ENCODE measurements at regions not wholly inside any gene's neighbourhood (a gene's known extent, or its start where the extent isn't known, plus 50 kb on each side); places are given as distances from the start of the nearest gene placed in this dataset.

GRCh38 chr6:104305206-104305605 lies 554.5 kb downstream of the HACE1 start:
- DNase-seq: no peak

- DNase-seq: no peak
Measured at GRCh38 chr6:104301951-104302350, 557.8 kb downstream of the HACE1 start.

DNA sequence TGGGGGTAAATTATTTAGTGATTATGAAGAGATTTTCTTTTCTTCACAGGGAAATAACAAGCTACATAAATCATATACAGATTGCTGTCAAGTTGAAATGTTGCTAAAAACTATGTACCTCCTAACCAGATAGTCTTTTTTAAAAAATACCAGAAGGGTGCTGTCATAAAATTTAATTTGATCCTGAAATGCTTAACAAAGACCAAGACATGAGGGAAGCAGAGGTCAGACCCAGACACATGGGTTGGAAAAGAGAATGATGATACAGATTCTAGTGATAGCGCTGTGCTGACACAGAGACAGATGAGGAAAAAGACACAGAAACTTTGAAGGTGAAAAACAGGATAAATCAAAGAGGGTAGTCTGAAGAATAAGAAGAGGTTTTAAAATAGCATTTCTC lies 573.1 kb downstream of the HACE1 start:
- DNase-seq: no peak

- DNase-seq: no peak
Measured at GRCh38 chr6:104284872-104285271, 574.8 kb downstream of the HACE1 start.

DNA sequence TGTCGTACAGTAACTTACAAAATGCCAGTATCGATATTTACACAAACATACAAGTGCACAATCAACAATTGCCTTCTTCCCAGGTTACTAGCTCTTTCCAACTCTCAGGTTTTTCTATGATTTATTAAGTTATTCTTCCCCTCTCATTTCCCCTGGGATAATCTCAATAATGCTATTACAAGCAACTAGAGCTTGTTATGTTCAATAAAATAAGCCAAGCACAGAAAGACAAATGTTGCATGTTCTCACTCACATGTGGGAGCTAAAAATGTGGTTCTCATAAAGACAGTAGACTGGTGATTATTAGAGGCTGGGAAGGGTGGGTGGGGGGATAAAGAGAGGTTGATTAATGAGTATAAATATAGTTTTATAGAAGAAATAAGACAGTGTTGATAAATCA lies 577.1 kb downstream of the HACE1 start:
- no peak for DNase-seq

- no peak for DNase-seq
Measured at GRCh38 chr6:104281370-104281769, 578.3 kb downstream of the HACE1 start.

- DNase-seq: no peak
Measured at GRCh38 chr6:104268389-104268788, 591.3 kb downstream of the HACE1 start.

- DNase-seq: no peak
Measured at GRCh38 chr6:104266922-104267321, 592.8 kb downstream of the HACE1 start.

- no peak for DNase-seq
Measured at GRCh38 chr6:104256646-104257045, 603.1 kb downstream of the HACE1 start.

- DNase-seq: no peak
Measured at GRCh38 chr6:104253236-104253635, 606.5 kb downstream of the HACE1 start.

- no peak for DNase-seq
Measured at GRCh38 chr6:104252276-104252675, 607.4 kb downstream of the HACE1 start.

GRCh38 chr6:104251651-104252050 lies 608.1 kb downstream of the HACE1 start:
- DNase-seq: no peak

DNA sequence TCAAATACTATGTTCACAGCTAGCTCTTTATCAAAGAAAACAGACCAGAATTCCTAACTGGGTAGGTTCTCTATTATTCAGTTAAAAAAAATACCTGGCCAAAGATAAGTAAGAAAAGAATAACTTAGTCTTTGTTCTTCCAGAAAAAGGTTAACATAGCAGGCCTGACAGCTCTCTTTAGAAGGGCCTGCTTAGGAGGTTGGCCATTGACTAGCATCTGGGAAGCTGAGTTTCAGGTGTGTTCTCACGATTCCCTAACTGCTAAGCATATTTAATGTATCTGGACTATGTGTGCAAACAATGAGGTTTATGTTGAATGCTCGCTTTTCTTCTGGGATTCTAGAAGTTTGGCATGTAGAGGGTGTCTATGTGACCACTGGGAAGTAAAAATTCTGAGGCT lies 618.9 kb downstream of the HACE1 start:
- no peak for DNase-seq

- DNase-seq: no peak
Measured at GRCh38 chr6:104239971-104240370, 619.7 kb downstream of the HACE1 start.

DNA sequence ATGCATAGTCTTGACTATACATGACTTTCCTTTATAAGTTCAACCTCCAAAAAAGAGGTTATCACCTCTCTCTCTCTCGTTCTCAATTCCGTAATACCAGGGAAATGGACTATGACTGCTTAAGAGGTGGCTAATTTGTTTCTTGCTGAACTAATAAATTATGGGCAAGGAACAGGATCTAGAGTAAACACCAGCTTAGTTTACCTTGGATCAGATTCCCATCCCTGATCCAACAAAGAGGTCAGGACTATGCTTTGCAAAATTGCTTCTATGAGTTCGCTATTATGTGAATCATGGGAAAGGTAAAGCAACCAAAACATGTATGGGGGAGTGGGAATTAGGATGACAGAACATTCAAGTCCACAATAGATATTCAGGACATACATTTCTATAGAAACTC lies 630.7 kb downstream of the HACE1 start:
- DNase-seq: no peak

- no peak for DNase-seq
Measured at GRCh38 chr6:104227508-104227907, 632.2 kb downstream of the HACE1 start.

DNA sequence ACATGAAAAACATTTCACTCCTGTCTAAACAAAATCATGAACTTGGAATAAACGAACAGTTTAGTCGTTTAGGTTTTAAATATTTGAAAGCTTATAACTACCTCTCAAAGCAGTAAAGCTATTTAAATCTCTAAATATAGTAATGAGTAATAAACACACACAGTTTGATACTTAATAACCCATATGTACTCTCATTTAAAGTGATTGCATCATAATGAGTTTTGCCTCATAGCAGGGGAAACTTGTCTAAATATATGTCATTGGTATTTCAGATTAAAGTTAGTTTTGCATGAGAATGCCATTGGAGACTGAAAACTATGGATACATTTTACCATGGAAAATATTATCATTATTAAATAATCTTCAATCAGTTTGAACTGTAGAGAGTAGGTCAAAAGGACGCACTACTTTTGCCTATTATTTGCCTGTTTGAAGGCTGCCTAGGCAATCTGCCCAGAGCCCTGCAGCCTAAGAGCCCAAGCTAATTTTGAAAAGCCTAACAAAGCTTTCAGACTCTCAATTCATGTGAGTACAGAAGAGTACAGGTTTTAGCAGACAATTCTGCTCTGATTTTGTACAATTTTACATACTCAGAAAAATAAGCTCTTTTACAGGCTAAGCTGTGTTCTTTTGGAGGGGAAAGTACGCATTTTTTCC lies 632.8 kb downstream of the HACE1 start:
- DNase-seq: no peak

DNA sequence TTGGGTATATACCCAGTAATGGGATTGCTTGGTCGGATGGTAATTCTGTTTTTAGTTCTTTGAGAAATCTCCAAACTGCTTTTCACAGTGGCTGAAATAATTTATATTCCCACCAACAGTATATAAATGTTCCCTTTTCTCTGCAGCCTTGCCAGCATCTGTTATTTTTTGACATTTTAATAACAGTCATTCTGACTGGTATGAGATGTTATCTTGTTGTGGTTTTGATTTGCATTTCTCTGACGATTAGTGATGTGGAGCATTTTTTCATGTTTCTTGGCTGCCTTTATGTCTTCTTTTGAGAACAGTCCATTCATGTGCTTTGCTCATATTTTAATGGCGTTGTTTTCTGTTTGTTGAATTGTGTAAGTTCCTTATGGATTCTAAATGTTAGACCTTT lies 641.6 kb downstream of the HACE1 start:
- no peak for DNase-seq

GRCh38 chr6:104214901-104215300 lies 644.8 kb downstream of the HACE1 start:
- no peak for DNase-seq

- no peak for DNase-seq
Measured at GRCh38 chr6:104212977-104213668, 646.6 kb downstream of the HACE1 start.

DNA sequence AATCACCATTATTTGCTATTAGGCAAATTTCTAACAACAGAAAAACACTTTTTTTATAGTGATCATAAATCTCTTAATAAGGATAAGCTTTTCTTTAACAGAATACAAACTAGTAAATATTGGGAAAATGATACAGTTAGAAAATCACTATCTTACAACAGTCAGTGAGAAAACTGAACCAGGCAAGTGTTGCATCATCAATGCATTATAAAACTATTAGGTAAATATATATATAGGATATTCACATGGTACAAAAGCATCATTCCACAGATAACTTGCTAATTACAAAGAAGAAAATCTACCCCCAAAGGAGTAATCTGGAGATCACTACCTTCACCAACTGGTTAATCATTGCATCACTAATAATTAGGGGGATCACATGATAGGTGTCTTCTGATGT lies 652.1 kb downstream of the HACE1 start:
- no peak for DNase-seq

DNA sequence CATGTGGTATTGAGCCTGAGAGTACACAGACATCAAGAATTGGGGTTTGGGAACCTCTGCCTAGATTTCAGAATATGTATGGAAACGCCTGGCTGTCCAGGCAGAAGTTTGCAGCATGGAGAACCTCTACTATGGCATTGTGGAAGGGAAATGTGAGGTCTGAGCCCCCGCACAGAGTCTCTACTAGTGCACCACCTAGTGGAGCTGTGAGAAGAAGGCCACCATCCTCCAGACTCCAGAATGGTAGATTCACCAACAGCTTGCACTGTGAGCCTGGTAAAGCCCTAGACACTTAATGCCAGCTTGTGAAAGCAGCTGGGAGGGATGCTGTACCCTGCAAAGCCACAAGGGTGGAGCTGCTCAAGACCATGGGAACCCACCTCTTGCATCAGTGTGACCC lies 658.2 kb downstream of the HACE1 start:
- DNase-seq: no peak

- DNase-seq: no peak
Measured at GRCh38 chr6:104187616-104188015, 672.1 kb downstream of the HACE1 start.

- DNase-seq: no peak
Measured at GRCh38 chr6:104186831-104187230, 672.9 kb downstream of the HACE1 start.
